ENCODE measurements at regions not wholly inside any gene's neighbourhood (a gene's known extent, or its start where the extent isn't known, plus 50 kb on each side); places are given as distances from the start of the nearest gene placed in this dataset.

GRCh38 chr12:105920161-105920684 is 218.5 kb downstream of the NUAK1 start:
- 93% methylated on average over 2 of the region's 4 CpGs for WGBS (ENCODE audit: insufficient coverage)
- DNase-seq: peak in 1 of 3 donors; percentile 2
- ChIA-PET CTCF (interaction anchor here (2.0 kb wide), 1 partner anchor 8 kb away, joined by 4 read pairs; no protein-coding TSS in a partner anchor), POLR2A (no interaction called here)
- Histone ChIP-seq H3K9me3 (ENCODE audit: control extremely low read depth in 1 of 5, control insufficient read depth in 4 of 5, insufficient read depth in 2 of 5, low read depth in 1 of 5, low read length in 4 of 5) (no peaks in the 10 kb centered on the region), H3K36me3 (ENCODE audit: control insufficient read depth in 4 of 4, insufficient read depth in 4 of 4, low read length in 3 of 4) (no peaks in the 10 kb centered on the region), H3K27me3 (replicated peaks in 2 of 5; ENCODE audit: control insufficient read depth in 4 of 5, insufficient read depth in 5 of 5, low read length in 4 of 5) (no peaks in the 10 kb centered on the region), H3K27ac (ENCODE audit: insufficient read depth in 1 of 2, low read depth in 1 of 2, low read length in 2 of 2, poor library complexity in 1 of 2, severe bottlenecking in 2 of 2) (no peak overlapping the region), H3K4me3 (ENCODE audit: control insufficient read depth in 1 of 7, extremely low read depth in 1 of 7, insufficient read depth in 4 of 7, low read depth in 2 of 7, low read length in 6 of 7) (no peak overlapping the region), H3K4me1 (ENCODE audit: control extremely low read depth in 1 of 4, control insufficient read depth in 4 of 4, insufficient read depth in 4 of 4, low read length in 3 of 4) (no peaks in the 10 kb centered on the region)

GRCh38 chr12:105921055-105921454 is 217.7 kb downstream of the NUAK1 start:
- CTCF ChIA-PET: interaction anchor here (2.0 kb wide), 1 partner anchor 9 kb away, joined by 4 read pairs; no protein-coding TSS in a partner anchor
- no peak overlapping the region for H3K4me3 ChIP-seq (ENCODE audit: control insufficient read depth in 1 of 7, extremely low read depth in 1 of 7, insufficient read depth in 4 of 7, low read depth in 2 of 7, low read length in 6 of 7)
- no peak overlapping the region for H3K27ac ChIP-seq (ENCODE audit: insufficient read depth in 1 of 2, low read depth in 1 of 2, low read length in 2 of 2, poor library complexity in 1 of 2, severe bottlenecking in 2 of 2)
- no peaks in the 10 kb centered on the region for H3K4me1 ChIP-seq (ENCODE audit: control extremely low read depth in 1 of 4, control insufficient read depth in 4 of 4, insufficient read depth in 4 of 4, low read length in 3 of 4)
- no peaks in the 10 kb centered on the region for H3K36me3 ChIP-seq (ENCODE audit: control insufficient read depth in 4 of 4, insufficient read depth in 4 of 4, low read length in 3 of 4)
- DNase-seq: no peak
- whole genome bisulfite sequencing (ENCODE audit: insufficient coverage): 100% methylated on average over 1 of the region's 1 CpG
- POLR2A ChIA-PET: no interaction called here
- no peaks in the 10 kb centered on the region for H3K27me3 ChIP-seq (replicated peaks in 2 of 5; ENCODE audit: control insufficient read depth in 4 of 5, insufficient read depth in 5 of 5, low read length in 4 of 5)
- H3K9me3 ChIP-seq (ENCODE audit: control extremely low read depth in 1 of 5, control insufficient read depth in 4 of 5, insufficient read depth in 2 of 5, low read depth in 1 of 5, low read length in 4 of 5): no peaks in the 10 kb centered on the region

- no peaks in the 10 kb centered on the region for H3K36me3 ChIP-seq (ENCODE audit: control insufficient read depth in 4 of 4, insufficient read depth in 4 of 4, low read length in 3 of 4)
- DNase-seq: no peak
- no peaks in the 10 kb centered on the region for H3K27me3 ChIP-seq (replicated peaks in 2 of 5; ENCODE audit: control insufficient read depth in 4 of 5, insufficient read depth in 5 of 5, low read length in 4 of 5)
- ChIA-PET POLR2A (no interaction called here), CTCF (interaction anchor here (2.0 kb wide), 1 partner anchor 10 kb away, joined by 4 read pairs; no protein-coding TSS in a partner anchor)
- no peaks in the 10 kb centered on the region for H3K4me1 ChIP-seq (ENCODE audit: control extremely low read depth in 1 of 4, control insufficient read depth in 4 of 4, insufficient read depth in 4 of 4, low read length in 3 of 4)
- no peak overlapping the region for H3K27ac ChIP-seq (ENCODE audit: insufficient read depth in 1 of 2, low read depth in 1 of 2, low read length in 2 of 2, poor library complexity in 1 of 2, severe bottlenecking in 2 of 2)
- no peak overlapping the region for H3K4me3 ChIP-seq (ENCODE audit: control insufficient read depth in 1 of 7, extremely low read depth in 1 of 7, insufficient read depth in 4 of 7, low read depth in 2 of 7, low read length in 6 of 7)
- H3K9me3 ChIP-seq (ENCODE audit: control extremely low read depth in 1 of 5, control insufficient read depth in 4 of 5, insufficient read depth in 2 of 5, low read depth in 1 of 5, low read length in 4 of 5): no peaks in the 10 kb centered on the region
- WGBS (ENCODE audit: insufficient coverage): 79% methylated on average over 2 of the region's 4 CpGs
Observed at GRCh38 chr12:105921872-105922669, 216.7 kb downstream of the NUAK1 start.

- CTCF ChIA-PET: no interaction called here
- WGBS (ENCODE audit: insufficient coverage): 92% methylated on average over 4 of the region's 5 CpGs
- no peaks in the 10 kb centered on the region for H3K9me3 ChIP-seq (ENCODE audit: control extremely low read depth in 1 of 5, control insufficient read depth in 4 of 5, insufficient read depth in 2 of 5, low read depth in 1 of 5, low read length in 4 of 5)
- POLR2A ChIA-PET: no interaction called here
- H3K4me1 ChIP-seq (ENCODE audit: control extremely low read depth in 1 of 4, control insufficient read depth in 4 of 4, insufficient read depth in 4 of 4, low read length in 3 of 4): no peaks in the 10 kb centered on the region
- no peaks in the 10 kb centered on the region for H3K27me3 ChIP-seq (replicated peaks in 2 of 5; ENCODE audit: control insufficient read depth in 4 of 5, insufficient read depth in 5 of 5, low read length in 4 of 5)
- DNase-seq: no peak
- H3K36me3 ChIP-seq (ENCODE audit: control insufficient read depth in 4 of 4, insufficient read depth in 4 of 4, low read length in 3 of 4): no peaks in the 10 kb centered on the region
- H3K4me3 ChIP-seq (ENCODE audit: control insufficient read depth in 1 of 7, extremely low read depth in 1 of 7, insufficient read depth in 4 of 7, low read depth in 2 of 7, low read length in 6 of 7): no peak overlapping the region
- H3K27ac ChIP-seq (ENCODE audit: insufficient read depth in 1 of 2, low read depth in 1 of 2, low read length in 2 of 2, poor library complexity in 1 of 2, severe bottlenecking in 2 of 2): no peak overlapping the region
Observed at GRCh38 chr12:105922670-105923102, 216.1 kb downstream of the NUAK1 start.

GRCh38 chr12:105924526-105925208 is 214.1 kb downstream of the NUAK1 start:
- Histone ChIP-seq H3K27ac (ENCODE audit: insufficient read depth in 1 of 2, low read depth in 1 of 2, low read length in 2 of 2, poor library complexity in 1 of 2, severe bottlenecking in 2 of 2) (no peak overlapping the region), H3K4me3 (ENCODE audit: control insufficient read depth in 1 of 7, extremely low read depth in 1 of 7, insufficient read depth in 4 of 7, low read depth in 2 of 7, low read length in 6 of 7) (no peak overlapping the region), H3K4me1 (ENCODE audit: control extremely low read depth in 1 of 4, control insufficient read depth in 4 of 4, insufficient read depth in 4 of 4, low read length in 3 of 4) (no peaks in the 10 kb centered on the region), H3K27me3 (replicated peaks in 2 of 5; ENCODE audit: control insufficient read depth in 4 of 5, insufficient read depth in 5 of 5, low read length in 4 of 5) (no peaks in the 10 kb centered on the region), H3K36me3 (ENCODE audit: control insufficient read depth in 4 of 4, insufficient read depth in 4 of 4, low read length in 3 of 4) (no peaks in the 10 kb centered on the region), H3K9me3 (ENCODE audit: control extremely low read depth in 1 of 5, control insufficient read depth in 4 of 5, insufficient read depth in 2 of 5, low read depth in 1 of 5, low read length in 4 of 5) (no peaks in the 10 kb centered on the region)
- ChIA-PET POLR2A (interaction anchor here (0.6 kb wide), 1 partner anchor 14 kb away, joined by 3 read pairs; no protein-coding TSS in a partner anchor), CTCF (no interaction called here)
- 81% methylated on average over 6 of the region's 7 CpGs for WGBS (ENCODE audit: insufficient coverage)
- no peak for DNase-seq

GRCh38 chr12:105927564-105927963 is 211.2 kb downstream of the NUAK1 start:
- no peak for DNase-seq
- CTCF ChIA-PET: no interaction called here
- POLR2A ChIA-PET: no interaction called here
- H3K4me3 ChIP-seq (ENCODE audit: control insufficient read depth in 1 of 7, extremely low read depth in 1 of 7, insufficient read depth in 4 of 7, low read depth in 2 of 7, low read length in 6 of 7): no peak overlapping the region
- no peak overlapping the region for H3K27ac ChIP-seq (ENCODE audit: insufficient read depth in 1 of 2, low read depth in 1 of 2, low read length in 2 of 2, poor library complexity in 1 of 2, severe bottlenecking in 2 of 2)
- 98% methylated on average over 5 of the region's 5 CpGs for WGBS (ENCODE audit: insufficient coverage)
- H3K36me3 ChIP-seq (ENCODE audit: control insufficient read depth in 4 of 4, insufficient read depth in 4 of 4, low read length in 3 of 4): no peaks in the 10 kb centered on the region
- no peaks in the 10 kb centered on the region for H3K9me3 ChIP-seq (ENCODE audit: control extremely low read depth in 1 of 5, control insufficient read depth in 4 of 5, insufficient read depth in 2 of 5, low read depth in 1 of 5, low read length in 4 of 5)
- no peaks in the 10 kb centered on the region for H3K27me3 ChIP-seq (replicated peaks in 2 of 5; ENCODE audit: control insufficient read depth in 4 of 5, insufficient read depth in 5 of 5, low read length in 4 of 5)
- H3K4me1 ChIP-seq (ENCODE audit: control extremely low read depth in 1 of 4, control insufficient read depth in 4 of 4, insufficient read depth in 4 of 4, low read length in 3 of 4): no peaks in the 10 kb centered on the region

- no peaks in the 10 kb centered on the region for H3K9me3 ChIP-seq (ENCODE audit: control extremely low read depth in 1 of 5, control insufficient read depth in 4 of 5, insufficient read depth in 2 of 5, low read depth in 1 of 5, low read length in 4 of 5)
- POLR2A ChIA-PET: no interaction called here
- H3K27me3 ChIP-seq (replicated peaks in 2 of 5; ENCODE audit: control insufficient read depth in 4 of 5, insufficient read depth in 5 of 5, low read length in 4 of 5): no peaks in the 10 kb centered on the region
- WGBS (ENCODE audit: insufficient coverage): 75% methylated on average over 3 of the region's 3 CpGs
- H3K4me3 ChIP-seq (ENCODE audit: control insufficient read depth in 1 of 7, extremely low read depth in 1 of 7, insufficient read depth in 4 of 7, low read depth in 2 of 7, low read length in 6 of 7): no peak overlapping the region
- H3K27ac ChIP-seq (ENCODE audit: insufficient read depth in 1 of 2, low read depth in 1 of 2, low read length in 2 of 2, poor library complexity in 1 of 2, severe bottlenecking in 2 of 2): no peak overlapping the region
- CTCF ChIA-PET: no interaction called here
- no peaks in the 10 kb centered on the region for H3K4me1 ChIP-seq (ENCODE audit: control extremely low read depth in 1 of 4, control insufficient read depth in 4 of 4, insufficient read depth in 4 of 4, low read length in 3 of 4)
- no peak for DNase-seq
- H3K36me3 ChIP-seq (ENCODE audit: control insufficient read depth in 4 of 4, insufficient read depth in 4 of 4, low read length in 3 of 4): no peaks in the 10 kb centered on the region
Observed at GRCh38 chr12:105928436-105928835, 210.3 kb downstream of the NUAK1 start.
